Lower leg skin (tissue), 3 donors: ENCODE measurements at regions not wholly inside any gene's neighbourhood (a gene's known extent, or its start where the extent isn't known, plus 50 kb on each side); places are given as distances from the start of the nearest gene placed in this dataset.

ENCODE experiments used
- POLR2A ChIP-seq, 2 donors: fragments of 450-650 bp; IDR thresholded peaks; one replicate each; pipeline ENCODE4 v1.6.1; 2016 to 2017; ENCODE audit warnings: antibody characterized with exemption in 2 of 2, mild to moderate bottlenecking in 1 of 2, moderate library complexity in 1 of 2
- TF ChIP-seq, protein P1 (sequence below), 3 donors: fragments of 450-650 bp; IDR thresholded peaks; one replicate each; pipeline ENCODE4 v1.5.1; 2016; ENCODE audit warnings: antibody characterized with exemption in 3 of 3, mild to moderate bottlenecking in 3 of 3, moderate library complexity in 2 of 3

DNA sequence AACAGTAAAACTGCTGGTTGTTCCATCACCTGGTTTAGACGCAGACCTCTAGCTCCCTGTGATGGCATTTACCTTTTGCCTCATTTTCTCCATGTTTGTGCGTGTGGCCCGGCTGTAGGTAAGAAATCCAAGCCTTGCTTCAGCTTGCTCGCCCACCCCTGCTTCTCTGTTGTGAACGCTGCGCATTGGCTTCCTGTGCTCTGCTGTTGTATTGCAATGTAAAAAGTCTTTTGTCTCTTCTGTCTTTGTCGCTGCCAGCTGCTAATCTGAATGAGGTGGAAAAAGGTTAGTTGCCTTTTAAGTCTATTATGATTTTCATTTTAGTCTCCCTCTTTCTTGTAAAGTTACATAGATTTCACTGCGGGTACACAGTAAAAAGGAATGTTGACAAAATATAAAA, 127.3 kb upstream of the PACRGL start:
- TF ChIP-seq, protein P1, sequence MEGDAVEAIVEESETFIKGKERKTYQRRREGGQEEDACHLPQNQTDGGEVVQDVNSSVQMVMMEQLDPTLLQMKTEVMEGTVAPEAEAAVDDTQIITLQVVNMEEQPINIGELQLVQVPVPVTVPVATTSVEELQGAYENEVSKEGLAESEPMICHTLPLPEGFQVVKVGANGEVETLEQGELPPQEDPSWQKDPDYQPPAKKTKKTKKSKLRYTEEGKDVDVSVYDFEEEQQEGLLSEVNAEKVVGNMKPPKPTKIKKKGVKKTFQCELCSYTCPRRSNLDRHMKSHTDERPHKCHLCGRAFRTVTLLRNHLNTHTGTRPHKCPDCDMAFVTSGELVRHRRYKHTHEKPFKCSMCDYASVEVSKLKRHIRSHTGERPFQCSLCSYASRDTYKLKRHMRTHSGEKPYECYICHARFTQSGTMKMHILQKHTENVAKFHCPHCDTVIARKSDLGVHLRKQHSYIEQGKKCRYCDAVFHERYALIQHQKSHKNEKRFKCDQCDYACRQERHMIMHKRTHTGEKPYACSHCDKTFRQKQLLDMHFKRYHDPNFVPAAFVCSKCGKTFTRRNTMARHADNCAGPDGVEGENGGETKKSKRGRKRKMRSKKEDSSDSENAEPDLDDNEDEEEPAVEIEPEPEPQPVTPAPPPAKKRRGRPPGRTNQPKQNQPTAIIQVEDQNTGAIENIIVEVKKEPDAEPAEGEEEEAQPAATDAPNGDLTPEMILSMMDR (IDR thresholded peaks at IDR 0.05), result no peak
- TF ChIP-seq POLR2A (IDR thresholded peaks at IDR 0.05), result no peak
